CD4-positive, CD25-positive, alpha-beta regulatory T cell (primary cell): ENCODE measurements at regions not wholly inside any gene's neighbourhood (a gene's known extent, or its start where the extent isn't known, plus 50 kb on each side); places are given as distances from the start of the nearest gene placed in this dataset.

Experiments
- ATAC-seq, 2 donors: fragments of 150-1000 bp; cut with Tn5 transposase; one replicate each; pipeline ENCODE4 v1.10.0; 2021; ENCODE audit warnings: low read depth in 2 of 2, moderate number of reproducible peaks in 2 of 2, moderate library complexity in 1 of 2
- DNase-seq, 3 donors: peaks; one replicate each; pipeline versions ENCODE4 v3.0.0 to v3.0.0-alpha.2; 2012 to 2022; ENCODE audit warnings: mixed read lengths in 1 of 3
- H3K27ac ChIP-seq: one replicate; pipeline ENCODE4 v1.7.0; 2013; ENCODE audit warnings: mild to moderate bottlenecking, low read length; ENCODE audit not compliant: insufficient read depth, poor library complexity, severe bottlenecking
- H3K27me3 ChIP-seq: one replicate; pipeline ENCODE4 v1.7.0; 2013; ENCODE audit warnings: low read length; ENCODE audit not compliant: control insufficient read depth, insufficient read depth
- H3K36me3 ChIP-seq: one replicate; pipeline ENCODE4 v1.7.0; 2013; ENCODE audit warnings: mild to moderate bottlenecking, low read length, moderate library complexity; ENCODE audit not compliant: control insufficient read depth, insufficient read depth
- H3K4me1 ChIP-seq: 2 replicates; pipeline ENCODE4 v1.7.0; 2013; ENCODE audit warnings: mild to moderate bottlenecking, low read length; ENCODE audit not compliant: insufficient read depth, control insufficient read depth, poor library complexity, severe bottlenecking
- H3K4me3 ChIP-seq: one replicate; pipeline ENCODE4 v1.7.0; 2013; ENCODE audit warnings: low read depth, mild to moderate bottlenecking, low read length, moderate library complexity
- H3K9me3 ChIP-seq, 2 experiments: 1 replicate in 1 of 2; 2 replicates in 1 of 2; pipeline ENCODE4 v1.7.0; 2013; ENCODE audit warnings: low read length in 2 of 2, mild to moderate bottlenecking in 1 of 2, moderate library complexity in 1 of 2; ENCODE audit not compliant: control insufficient read depth in 2 of 2
- H3K27ac Mint-ChIP-seq, 3 donors: one replicate each; pipeline ENCODE4 v1.8.0; 2020 to 2022; ENCODE audit warnings: mild to moderate bottlenecking in 3 of 3, mixed read lengths in 3 of 3, moderate library complexity in 2 of 3
- H3K27me3 Mint-ChIP-seq: one replicate; pipeline ENCODE4 v1.8.0; 2022; ENCODE audit warnings: mild to moderate bottlenecking, mixed read lengths
- H3K36me3 Mint-ChIP-seq: one replicate; pipeline ENCODE4 v1.8.0; 2020; ENCODE audit warnings: mixed read lengths
- H3K4me1 Mint-ChIP-seq, 4 donors: one replicate each; pipeline ENCODE4 v1.8.0; 2020 to 2022; ENCODE audit warnings: mixed read lengths in 4 of 4, mild to moderate bottlenecking in 1 of 4
- H3K4me3 Mint-ChIP-seq, 4 donors: one replicate each; pipeline ENCODE4 v1.8.0; 2020 to 2022; ENCODE audit warnings: mild to moderate bottlenecking in 4 of 4, mixed read lengths in 4 of 4, moderate library complexity in 3 of 4
- H3K9me3 Mint-ChIP-seq, 7 donors: one replicate each; pipeline ENCODE4 v1.8.0; 2020 to 2022; ENCODE audit warnings: mixed read lengths in 7 of 7, mild to moderate bottlenecking in 3 of 7, moderate library complexity in 2 of 7

DNA sequence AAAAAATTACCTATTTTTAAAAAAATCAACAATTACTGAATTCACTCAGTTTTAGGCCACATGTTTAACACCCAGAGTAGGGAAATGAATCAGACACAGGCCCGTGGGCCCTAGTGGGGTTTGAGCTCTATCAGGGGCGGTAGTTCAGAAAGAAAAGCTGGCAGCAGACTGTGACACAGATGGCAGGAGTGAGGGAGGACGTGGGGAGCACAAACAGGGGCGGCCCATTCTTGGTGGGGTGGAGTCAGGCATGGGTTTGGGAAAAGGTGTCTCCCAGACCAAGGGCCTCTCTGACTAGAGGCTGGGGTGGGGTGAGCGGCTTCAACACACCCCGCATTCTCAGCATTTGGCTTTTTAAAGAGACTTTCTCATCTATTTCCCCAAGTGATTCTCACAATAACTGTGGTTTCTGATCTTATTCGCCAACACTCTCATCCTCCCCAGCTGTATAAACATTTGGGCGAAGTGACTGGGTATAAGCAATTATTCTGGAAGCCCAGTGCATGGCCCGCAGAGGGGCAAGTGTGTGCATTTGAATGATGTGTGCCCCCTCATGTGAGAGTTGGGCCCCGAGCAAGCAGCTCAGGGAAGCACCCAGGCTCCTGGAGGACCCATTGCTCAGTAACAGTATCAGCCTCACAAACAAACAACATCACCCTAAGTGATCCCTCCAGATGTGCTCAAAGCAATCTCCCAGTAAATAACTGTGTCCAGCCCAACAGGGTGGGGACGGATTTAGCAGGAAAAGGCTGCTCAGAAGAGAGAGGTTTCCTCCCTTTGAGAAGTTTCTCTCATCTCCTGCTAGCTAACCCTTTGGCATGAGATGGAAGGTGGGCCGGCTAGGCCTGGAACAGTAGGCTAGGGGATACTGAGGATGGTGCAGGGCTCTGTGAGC is 437.6 kb upstream of the ZMIZ1 start:
- no peak overlapping the region for H3K27ac Mint-ChIP-seq
- ATAC-seq (no peak), DNase-seq (no peak)
- no peaks in the 10 kb centered on the region for H3K9me3 ChIP-seq
- no peaks in the 10 kb centered on the region for H3K36me3 ChIP-seq
- H3K4me3 ChIP-seq = no peak overlapping the region
- H3K27ac ChIP-seq = no peak overlapping the region
- H3K27me3 Mint-ChIP-seq = no peaks in the 10 kb centered on the region
- H3K4me1 ChIP-seq = no peaks in the 10 kb centered on the region
- H3K4me1 Mint-ChIP-seq = no peaks in the 10 kb centered on the region
- no peak overlapping the region for H3K4me3 Mint-ChIP-seq
- H3K27me3 ChIP-seq = no peaks in the 10 kb centered on the region
- H3K36me3 Mint-ChIP-seq = no peaks in the 10 kb centered on the region
- H3K9me3 Mint-ChIP-seq = no peaks in the 10 kb centered on the region

DNA sequence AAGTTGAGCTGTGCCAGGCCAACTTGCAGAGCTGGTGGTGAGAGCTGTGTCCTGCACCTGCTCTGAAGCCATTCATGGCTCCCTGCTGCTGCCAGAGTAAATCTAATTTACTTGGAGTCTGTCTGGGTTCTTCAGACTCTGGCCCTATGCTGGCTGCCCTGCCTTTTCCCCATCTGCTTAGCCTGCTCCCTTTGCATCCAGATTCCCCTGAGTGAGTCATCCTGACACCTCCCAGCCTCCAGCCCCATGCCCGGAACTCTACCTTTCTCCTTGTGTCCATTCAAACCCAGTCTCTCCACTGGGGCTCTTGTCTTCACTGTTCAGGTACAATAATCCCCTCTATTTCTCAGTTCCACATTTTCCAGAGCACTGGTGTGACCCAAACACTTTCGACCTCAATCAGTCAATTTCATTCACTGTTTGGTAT is 434.4 kb upstream of the ZMIZ1 start:
- Histone ChIP-seq H3K27ac (no peak overlapping the region), H3K36me3 (no peaks in the 10 kb centered on the region), H3K9me3 (no peaks in the 10 kb centered on the region), H3K27me3 (no peaks in the 10 kb centered on the region), H3K4me1 (no peaks in the 10 kb centered on the region), H3K4me3 (no peak overlapping the region)
- no peak for ATAC-seq
- Mint-ChIP-seq H3K9me3 (no peaks in the 10 kb centered on the region), H3K36me3 (no peaks in the 10 kb centered on the region), H3K27me3 (no peaks in the 10 kb centered on the region), H3K4me1 (no peaks in the 10 kb centered on the region), H3K27ac (no peak overlapping the region), H3K4me3 (no peak overlapping the region)
- DNase-seq = no peak

DNA sequence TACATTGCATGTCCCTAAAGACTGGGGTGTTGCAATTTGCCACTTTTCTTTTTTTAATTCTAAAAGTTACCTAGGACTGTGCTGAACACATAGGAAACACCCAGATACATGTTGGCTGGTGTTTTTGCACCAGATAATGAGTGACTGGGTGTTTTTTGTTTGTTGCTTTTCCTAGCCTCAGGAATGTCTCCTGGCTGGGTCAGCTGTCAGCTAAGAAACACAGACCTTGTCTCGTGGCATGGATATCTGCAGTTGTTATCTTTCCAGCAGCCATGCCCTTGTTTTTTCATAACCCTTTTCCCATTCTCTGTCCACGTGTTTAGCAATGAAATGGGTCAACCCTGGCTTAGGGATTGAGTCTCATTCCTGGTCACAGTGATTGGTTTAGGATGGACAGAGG is 433.9 kb upstream of the ZMIZ1 start:
- Histone ChIP-seq H3K27ac (no peak overlapping the region), H3K4me1 (no peaks in the 10 kb centered on the region), H3K36me3 (no peaks in the 10 kb centered on the region), H3K27me3 (no peaks in the 10 kb centered on the region), H3K4me3 (no peak overlapping the region), H3K9me3 (no peaks in the 10 kb centered on the region)
- Mint-ChIP-seq H3K27ac (no peak overlapping the region), H3K36me3 (no peaks in the 10 kb centered on the region), H3K27me3 (no peaks in the 10 kb centered on the region), H3K4me1 (no peaks in the 10 kb centered on the region), H3K4me3 (no peak overlapping the region), H3K9me3 (no peaks in the 10 kb centered on the region)
- ATAC-seq (no peak), DNase-seq (no peak)

DNA sequence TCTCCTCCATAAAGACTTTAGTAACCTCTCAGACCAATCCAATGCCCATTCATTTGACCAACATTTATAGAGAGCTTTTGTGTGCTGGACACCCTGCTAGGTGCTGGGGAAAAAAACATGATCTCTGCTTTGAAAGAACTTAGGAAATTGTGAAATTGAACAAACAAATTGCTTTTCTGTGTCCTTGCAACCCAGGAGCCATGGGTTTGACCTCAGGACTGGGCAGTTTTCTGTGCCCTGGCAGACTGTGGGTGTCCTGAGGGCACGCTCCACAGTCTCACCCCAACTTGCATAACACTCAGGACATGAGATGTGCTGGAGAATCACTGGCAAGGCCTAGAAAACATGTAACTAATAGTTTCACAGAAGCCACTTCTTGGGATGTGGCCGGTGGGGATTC is 429.1 kb upstream of the ZMIZ1 start:
- no peak for DNase-seq
- H3K36me3 Mint-ChIP-seq = no peaks in the 10 kb centered on the region

DNA sequence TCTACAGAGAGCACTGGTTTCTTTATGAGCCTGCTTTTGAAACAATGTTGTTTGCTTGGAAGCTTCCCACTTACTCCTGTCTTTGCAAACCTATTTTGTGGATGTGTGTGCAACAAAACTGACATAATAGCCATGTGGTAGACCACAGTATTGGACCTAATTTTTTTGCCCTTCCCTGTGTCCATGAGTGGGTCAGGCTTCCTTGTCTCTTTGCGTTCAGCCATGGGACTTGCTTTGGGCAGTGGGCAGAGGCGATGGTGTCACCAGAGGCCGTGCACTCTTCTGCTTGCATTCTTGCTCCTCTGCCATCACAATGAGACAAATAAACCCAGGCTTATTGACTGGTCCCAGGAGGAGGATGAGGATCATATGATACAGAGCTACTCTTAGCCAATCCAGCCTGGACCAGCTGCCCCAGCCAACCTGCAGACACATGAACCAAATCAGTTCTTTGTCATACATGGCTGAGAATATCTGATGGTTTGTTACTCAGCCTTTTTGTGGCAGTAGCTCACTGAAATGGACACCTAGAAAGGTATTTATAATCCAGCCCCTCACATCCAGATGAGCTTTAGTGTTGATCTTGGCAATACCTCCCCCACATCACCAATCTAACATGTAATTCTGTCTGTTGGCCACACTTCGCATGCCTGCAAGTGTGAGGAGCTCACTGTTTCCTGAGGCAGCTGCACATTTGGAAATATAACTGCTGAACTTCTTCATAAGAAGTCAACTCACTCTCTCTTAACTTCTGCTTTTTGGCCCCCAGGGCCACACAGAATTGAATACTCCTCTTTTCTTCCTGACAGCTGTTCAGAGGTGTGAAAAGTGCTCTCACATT is 427.8 kb upstream of the ZMIZ1 start:
- Mint-ChIP-seq H3K9me3 (peaks cover 0 to 7% (median 0%) of the 10 kb centered on the region in 7 donors), H3K4me3 (no peak overlapping the region), H3K27ac (no peak overlapping the region), H3K36me3 (no peaks in the 10 kb centered on the region), H3K4me1 (no peaks in the 10 kb centered on the region), H3K27me3 (no peaks in the 10 kb centered on the region)
- no peaks in the 10 kb centered on the region for H3K36me3 ChIP-seq
- no peak overlapping the region for H3K27ac ChIP-seq
- H3K27me3 ChIP-seq = no peaks in the 10 kb centered on the region
- H3K4me3 ChIP-seq = no peak overlapping the region
- ATAC-seq (no peak), DNase-seq (no peak)
- no peaks in the 10 kb centered on the region for H3K4me1 ChIP-seq
- H3K9me3 ChIP-seq = no peaks in the 10 kb centered on the region

More for the DNA sequence above, 429.1 kb upstream of the ZMIZ1 start:
- H3K9me3 Mint-ChIP-seq = peaks cover 0 to 2% (median 0%) of the 10 kb centered on the region in 7 donors
- no peaks in the 10 kb centered on the region for H3K36me3 ChIP-seq
- H3K27me3 Mint-ChIP-seq = no peaks in the 10 kb centered on the region
- no peaks in the 10 kb centered on the region for H3K27me3 ChIP-seq
- no peak overlapping the region for H3K27ac Mint-ChIP-seq
- H3K4me3 Mint-ChIP-seq = no peak overlapping the region
- H3K4me1 ChIP-seq = no peaks in the 10 kb centered on the region
- H3K9me3 ChIP-seq = no peaks in the 10 kb centered on the region
- H3K4me1 Mint-ChIP-seq = no peaks in the 10 kb centered on the region
- no peak for ATAC-seq
- no peak overlapping the region for H3K27ac ChIP-seq
- no peak overlapping the region for H3K4me3 ChIP-seq

DNA sequence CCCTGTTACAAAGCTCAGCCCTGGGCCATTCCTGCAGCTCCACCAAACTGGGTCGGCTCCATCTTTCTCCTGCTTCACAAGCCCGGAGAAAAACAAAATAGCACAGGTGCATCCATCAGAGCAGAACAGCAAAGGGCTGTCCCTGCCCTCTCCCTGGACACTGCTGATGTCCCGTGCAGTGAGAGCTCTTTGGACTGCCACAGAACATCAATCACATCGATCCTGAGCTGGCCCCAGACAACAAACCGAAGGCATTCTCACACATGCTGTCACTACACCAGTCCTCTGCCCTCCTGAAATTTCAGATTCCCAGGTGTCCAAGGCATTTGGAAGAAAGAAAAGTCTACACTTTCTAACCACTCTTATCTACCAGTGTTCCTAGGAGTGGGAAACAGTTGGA is 427.1 kb upstream of the ZMIZ1 start:
- no peaks in the 10 kb centered on the region for H3K27me3 ChIP-seq
- no peaks in the 10 kb centered on the region for H3K9me3 ChIP-seq
- H3K4me1 Mint-ChIP-seq = no peaks in the 10 kb centered on the region
- ATAC-seq (no peak), DNase-seq (no peak)
- no peaks in the 10 kb centered on the region for H3K27me3 Mint-ChIP-seq
- H3K36me3 Mint-ChIP-seq = no peaks in the 10 kb centered on the region
- no peak overlapping the region for H3K4me3 ChIP-seq
- no peaks in the 10 kb centered on the region for H3K4me1 ChIP-seq
- no peaks in the 10 kb centered on the region for H3K36me3 ChIP-seq
- H3K27ac ChIP-seq = no peak overlapping the region
- no peak overlapping the region for H3K27ac Mint-ChIP-seq
- peaks cover 0 to 7% (median 0%) of the 10 kb centered on the region in 7 donors for H3K9me3 Mint-ChIP-seq
- no peak overlapping the region for H3K4me3 Mint-ChIP-seq

DNA sequence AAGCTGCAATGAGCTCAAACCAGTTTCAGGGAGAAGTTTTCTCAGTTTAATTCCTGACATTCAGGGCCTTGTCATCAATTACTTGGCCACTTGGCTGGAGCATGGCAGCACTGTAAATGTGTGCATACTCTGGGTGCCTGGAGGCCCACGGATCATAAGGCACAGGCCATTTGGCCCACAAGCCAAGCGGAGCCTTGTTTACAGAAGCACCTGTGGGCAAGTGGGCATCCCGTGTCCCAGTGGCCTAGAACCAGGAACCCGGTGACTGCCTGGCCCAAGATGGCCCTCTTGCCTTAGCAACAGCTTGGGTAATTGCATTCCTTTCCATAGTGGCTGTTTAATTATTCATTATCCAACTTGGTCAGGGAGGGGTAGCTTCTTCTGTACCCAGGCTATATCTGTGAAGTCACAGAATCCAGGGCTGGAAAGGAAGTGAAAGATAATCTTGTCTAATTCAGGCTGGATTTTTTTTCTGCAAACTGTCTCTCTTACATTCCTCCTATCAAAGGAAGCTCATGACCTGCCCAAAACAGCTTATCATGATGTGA is 426.4 kb upstream of the ZMIZ1 start:
- H3K9me3 Mint-ChIP-seq = peaks cover 0 to 7% (median 0%) of the 10 kb centered on the region in 7 donors
- Histone ChIP-seq H3K27ac (no peak overlapping the region), H3K4me3 (no peak overlapping the region), H3K36me3 (no peaks in the 10 kb centered on the region), H3K27me3 (no peaks in the 10 kb centered on the region), H3K4me1 (no peaks in the 10 kb centered on the region), H3K9me3 (no peaks in the 10 kb centered on the region)
- no peaks in the 10 kb centered on the region for H3K27me3 Mint-ChIP-seq
- H3K4me3 Mint-ChIP-seq = no peak overlapping the region
- no peaks in the 10 kb centered on the region for H3K36me3 Mint-ChIP-seq
- no peak overlapping the region for H3K27ac Mint-ChIP-seq
- DNase-seq (no peak), ATAC-seq (no peak)
- H3K4me1 Mint-ChIP-seq = no peaks in the 10 kb centered on the region
